H1 (cell line): ENCODE measurements at regions not wholly inside any gene's neighbourhood (a gene's known extent, or its start where the extent isn't known, plus 50 kb on each side); places are given as distances from the start of the nearest gene placed in this dataset.

Source experiments
- CTCF ChIA-PET: fragments of 300-600 bp; sonication (Branson Sonifier 250); formaldehyde crosslinking; loops from one replicate; lab custom pipeline; 2021; ENCODE audit not compliant: partially characterized antibody; lab: Charles Lee
- POLR2A ChIA-PET: fragments of 300-600 bp; sonication (Branson Sonifier 250); formaldehyde crosslinking; loops from one replicate; lab custom pipeline; 2021; ENCODE audit warnings: inconsistent platforms; ENCODE audit not compliant: partially characterized antibody; lab: Charles Lee
- DNase-seq, 2 experiments: peaks; one replicate each; pipeline versions ENCODE4 v3.0.0 to v3.0.0-alpha.2; 2010 to 2022; ENCODE audit warnings: low spot score in 2 of 2, low read depth in 1 of 2, mixed read lengths in 1 of 2
- FAIRE-seq: peaks from 2 replicates; lab custom pipeline; 2011; peaks lifted over from hg19 to GRCh38; lab: Jason Lieb, UNC
- H2AFZ ChIP-seq: 2 replicates; pipeline ENCODE4 v1.8.1; 2012; ENCODE audit warnings: low read length, inconsistent platforms
- H2AK5ac ChIP-seq: 2 replicates; pipeline ENCODE4 v1.6.1; 2013; ENCODE audit warnings: low read depth, low read length
- H2BK120ac ChIP-seq: replicated peaks from 2 replicates; pipeline ENCODE3; 2013; ENCODE audit warnings: low read depth, low read length, inconsistent platforms
- H2BK12ac ChIP-seq: 2 replicates; pipeline ENCODE4 v1.6.1; 2013; ENCODE audit warnings: low read depth, low read length
- H2BK15ac ChIP-seq: 2 replicates; pipeline ENCODE4 v1.6.1; 2013; ENCODE audit warnings: low read length
- H2BK20ac ChIP-seq: 2 replicates; pipeline ENCODE4 v1.6.1; 2013; ENCODE audit warnings: low read length
- H2BK5ac ChIP-seq: 2 replicates; pipeline ENCODE4 v1.6.1; 2013; ENCODE audit warnings: low read depth, low read length
- H3K14ac ChIP-seq: 2 replicates; pipeline ENCODE4 v1.6.1; 2013; ENCODE audit warnings: inconsistent platforms; ENCODE audit not compliant: insufficient read length
- H3K18ac ChIP-seq: 2 replicates; pipeline ENCODE4 v1.6.1; 2013; ENCODE audit warnings: low read length; ENCODE audit errors: extremely low read depth
- H3K23ac ChIP-seq: 2 replicates; pipeline ENCODE4 v1.6.1; 2013; ENCODE audit warnings: inconsistent platforms; ENCODE audit not compliant: insufficient read length
- H3K23me2 ChIP-seq: 2 replicates; pipeline ENCODE4 v1.6.1; 2013; ENCODE audit warnings: low read depth, low read length
- H3K27ac ChIP-seq: 2 replicates; pipeline ENCODE4 v1.6.1; 2011; ENCODE audit warnings: low read depth, low read length, inconsistent platforms
- H3K27me3 ChIP-seq, 4 experiments: replicated peaks in 1 of 4; 1 replicate in 1 of 4; 2 replicates in 3 of 4; pipeline versions ENCODE4 v1.6.1 to v1.8.1; 2011 to 2013; ENCODE audit warnings: low read length in 3 of 4, mild to moderate bottlenecking in 3 of 4, inconsistent platforms in 2 of 4, mixed read lengths in 2 of 4, moderate library complexity in 1 of 4; ENCODE audit not compliant: control insufficient read depth in 3 of 4, insufficient read depth in 3 of 4; ENCODE audit errors: extremely low read depth in 1 of 4
- H3K36me3 ChIP-seq, 4 experiments: 2 replicates each; pipeline versions ENCODE4 v1.6.1 to v1.8.1; 2011 to 2013; ENCODE audit warnings: mild to moderate bottlenecking in 4 of 4, low read length in 3 of 4, moderate library complexity in 2 of 4, control low read depth in 1 of 4, inconsistent platforms in 1 of 4; ENCODE audit not compliant: insufficient read depth in 4 of 4, control insufficient read depth in 2 of 4
- H3K4ac ChIP-seq: replicated peaks from 2 replicates; pipeline ENCODE3; 2013; ENCODE audit warnings: low read length, low read depth, mixed read lengths, inconsistent platforms; ENCODE audit not compliant: insufficient read length
- H3K4me1 ChIP-seq, 4 experiments: replicated peaks in 1 of 4; 1 replicate in 1 of 4; 2 replicates in 3 of 4; pipeline versions ENCODE4 v1.6.1 to v1.8.1; 2011 to 2013; ENCODE audit warnings: low read length in 3 of 4, inconsistent platforms in 2 of 4, mixed read lengths in 1 of 4; ENCODE audit not compliant: insufficient read depth in 4 of 4, control insufficient read depth in 3 of 4
- H3K4me2 ChIP-seq, 2 experiments: 2 replicates each; pipeline versions ENCODE4 v1.6.1 to v1.8.1; 2011 to 2013; ENCODE audit warnings: low read depth in 2 of 2, low read length in 2 of 2, control low read depth in 1 of 2, inconsistent platforms in 1 of 2, mild to moderate bottlenecking in 1 of 2; ENCODE audit not compliant: insufficient read depth in 1 of 2
- H3K4me3 ChIP-seq, 4 experiments: fragments of 200-600, 300-600 bp in 1 of 4; sonication (generic), shearing (Covaris generic), sonication (Bioruptor Twin) in 1 of 4; 2 replicates each; pipeline versions ENCODE4 v1.5.1 to v1.8.1; 2011 to 2016; ENCODE audit warnings: low read length in 4 of 4, low read depth in 3 of 4, control low read depth in 2 of 4, inconsistent platforms in 2 of 4, mild to moderate bottlenecking in 2 of 4, mixed read lengths in 1 of 4, moderate library complexity in 1 of 4; ENCODE audit not compliant: insufficient read depth in 2 of 4; ENCODE audit errors: extremely low read depth in 1 of 4
- H3K56ac ChIP-seq: replicated peaks from 2 replicates; pipeline ENCODE3; 2013; ENCODE audit warnings: low read depth, mild to moderate bottlenecking, mixed read lengths, low read length, inconsistent platforms; ENCODE audit not compliant: insufficient read length
- H3K79me1 ChIP-seq: 2 replicates; pipeline ENCODE4 v1.6.1; 2013; ENCODE audit warnings: low read depth, low read length, control low read depth
- H3K79me2 ChIP-seq, 2 experiments: 2 replicates each; pipeline versions ENCODE4 v1.6.1 to v1.8.1; 2012 to 2013; ENCODE audit warnings: low read length in 2 of 2, mild to moderate bottlenecking in 2 of 2, inconsistent platforms in 1 of 2; ENCODE audit not compliant: insufficient read depth in 2 of 2, control insufficient read depth in 1 of 2
- H3K9ac ChIP-seq, 4 experiments: replicated peaks in 1 of 4; 1 replicate in 1 of 4; 2 replicates in 3 of 4; pipeline versions ENCODE4 v1.6.1 to v1.8.1; 2011 to 2013; ENCODE audit warnings: low read depth in 3 of 4, low read length in 3 of 4, control low read depth in 2 of 4, mild to moderate bottlenecking in 2 of 4, moderate library complexity in 2 of 4, inconsistent platforms in 1 of 4; ENCODE audit errors: extremely low read depth in 1 of 4
- H3K9me3 ChIP-seq, 2 experiments: 2 replicates each; pipeline versions ENCODE4 v1.6.1 to v1.8.1; 2012 to 2013; ENCODE audit warnings: mild to moderate bottlenecking in 2 of 2, moderate library complexity in 2 of 2, control low read depth in 1 of 2, inconsistent platforms in 1 of 2, low read depth in 1 of 2, low read length in 1 of 2, mixed read lengths in 1 of 2; ENCODE audit not compliant: insufficient read depth in 2 of 2
- H4K20me1 ChIP-seq, 2 experiments: replicated peaks in 1 of 2; 2 replicates each; pipeline versions ENCODE3 to v1.8.1; 2011 to 2013; ENCODE audit warnings: inconsistent platforms in 2 of 2, low read length in 2 of 2, mild to moderate bottlenecking in 1 of 2; ENCODE audit not compliant: insufficient read depth in 2 of 2, control insufficient read depth in 1 of 2
- H4K5ac ChIP-seq: 2 replicates; pipeline ENCODE4 v1.6.1; 2013; ENCODE audit warnings: low read length, low read depth, mixed read lengths, inconsistent platforms; ENCODE audit not compliant: insufficient read length
- H4K8ac ChIP-seq: 2 replicates; pipeline ENCODE4 v1.8.0; 2013; ENCODE audit warnings: mild to moderate bottlenecking, moderate library complexity, low read length, inconsistent platforms; ENCODE audit not compliant: insufficient read depth; ENCODE audit errors: extremely low read depth
- H4K91ac ChIP-seq: replicated peaks from 2 replicates; pipeline ENCODE3; 2013; ENCODE audit warnings: low read length, mixed read lengths, inconsistent platforms; ENCODE audit not compliant: insufficient read length
- CTBP2 ChIP-seq: IDR thresholded peaks from 2 replicates; pipeline ENCODE4 v1.7.0; 2011; ENCODE audit warnings: borderline replicate concordance, mild to moderate bottlenecking, moderate library complexity, mixed read lengths, low read length; ENCODE audit not compliant: insufficient read depth, insufficient read length
- EP300 ChIP-seq, 2 experiments: IDR thresholded peaks; 1 replicate in 1 of 2; 2 replicates in 1 of 2; pipeline ENCODE4 v1.6.1; 2011 to 2012; ENCODE audit warnings: low read depth in 2 of 2, low read length in 2 of 2, mild to moderate bottlenecking in 2 of 2, borderline replicate concordance in 1 of 2, inconsistent platforms in 1 of 2, moderate library complexity in 1 of 2
- KDM1A ChIP-seq: fragments of 200-600, 300-600 bp; sonication (generic); IDR thresholded peaks from 2 replicates; pipeline ENCODE4 v1.7.1; 2016; ENCODE audit warnings: mild to moderate bottlenecking, low read length, borderline replicate concordance
- MAFK ChIP-seq: IDR thresholded peaks from 2 replicates; pipeline ENCODE4 v1.6.1; 2012; ENCODE audit warnings: low read depth, mild to moderate bottlenecking, improper control_type of control experiment, low read length
- NRF1 ChIP-seq: IDR thresholded peaks from 2 replicates; pipeline ENCODE4 v1.6.1; 2011; ENCODE audit warnings: mild to moderate bottlenecking, low read depth, low read length, improper control_type of control experiment
- POLR2AphosphoS5 ChIP-seq: IDR thresholded peaks from 2 replicates; pipeline ENCODE4 v1.6.1; 2011; ENCODE audit warnings: low read depth, low read length
- RAD21 ChIP-seq, 2 experiments: IDR thresholded peaks in 1 of 2; conservative IDR thresholded peaks in 1 of 2; 2 replicates each; pipeline ENCODE4 v1.6.1; 2011; ENCODE audit warnings: low read depth in 2 of 2, low read length in 2 of 2, improper control_type of control experiment in 1 of 2, inconsistent platforms in 1 of 2, mild to moderate bottlenecking in 1 of 2, moderate library complexity in 1 of 2
- SIN3A ChIP-seq, 2 experiments: IDR thresholded peaks in 1 of 2; conservative IDR thresholded peaks in 1 of 2; 2 replicates each; pipeline ENCODE4 v1.6.1; 2011 to 2012; ENCODE audit warnings: low read length in 2 of 2, improper control_type of control experiment in 1 of 2, low read depth in 1 of 2, mild to moderate bottlenecking in 1 of 2
- SP1 ChIP-seq: IDR thresholded peaks from 2 replicates; pipeline ENCODE4 v1.6.1; 2011; ENCODE audit warnings: low read depth, low read length
- SP2 ChIP-seq: IDR thresholded peaks from 2 replicates; pipeline ENCODE4 v1.6.1; 2012; ENCODE audit warnings: mild to moderate bottlenecking, low read length, inconsistent platforms
- TBP ChIP-seq: IDR thresholded peaks from 2 replicates; pipeline ENCODE4 v1.6.1; 2011; ENCODE audit warnings: low read depth, low read length, improper control_type of control experiment
- YY1 ChIP-seq: IDR thresholded peaks from 2 replicates; pipeline ENCODE4 v1.6.1; 2011; ENCODE audit warnings: low read depth, mild to moderate bottlenecking, low read length
- WGBS, 2 experiments: shearing (Covaris generic) in 1 of 2; methylation state at CpG; one replicate each; pipeline versions ENCODE4 v1.1.6 to v1.1.7; 2013 to 2015; ENCODE audit warnings: low lambda C conversion rate in 2 of 2, mixed read lengths in 2 of 2, inconsistent platforms in 1 of 2, low coverage in 1 of 2, missing lambda C conversion rate in 1 of 2; ENCODE audit not compliant: insufficient replicate concordance in 2 of 2, insufficient coverage in 1 of 2, insufficient read length in 1 of 2; ENCODE audit errors: extremely low coverage in 1 of 2, missing lambda C conversion rate in 1 of 2; 5-methylcytosine and 5-hydroxymethylcytosine counted together

DNA sequence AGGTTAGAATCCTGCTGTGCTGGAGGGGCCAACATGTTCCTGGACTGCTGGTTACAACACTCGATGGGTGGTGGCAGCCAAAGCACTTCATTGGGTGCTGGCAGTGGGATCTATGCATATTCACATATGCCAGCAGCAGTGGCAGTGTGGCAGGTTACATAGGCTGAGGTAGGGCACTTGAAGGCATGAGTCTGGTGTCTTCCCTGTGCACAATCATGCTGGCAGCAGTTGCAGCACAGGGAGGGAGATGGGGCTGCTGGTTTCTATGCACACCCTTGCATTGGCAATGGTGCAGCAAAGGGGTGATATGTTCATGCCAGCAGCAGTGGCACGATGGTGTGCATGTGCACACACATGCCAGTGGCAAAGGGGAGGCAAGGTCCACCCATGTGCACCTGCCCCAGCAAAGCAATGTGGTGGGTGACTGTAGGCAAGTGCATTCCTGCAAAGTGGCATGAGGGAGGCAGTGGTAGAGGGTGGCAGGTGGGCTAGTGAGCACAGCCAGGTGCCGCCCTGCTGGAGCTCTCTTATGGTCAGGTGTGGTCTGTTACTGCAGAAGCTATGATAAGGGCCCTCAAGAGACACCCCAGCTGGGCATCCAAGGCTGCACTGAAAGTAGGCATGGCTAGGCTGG, 356.2 kb upstream of the STEAP1 start:
- no peaks in the 10 kb centered on the region for H3K9me3 ChIP-seq
- H3K27ac ChIP-seq: no peak overlapping the region
- no peaks in the 10 kb centered on the region for H3K36me3 ChIP-seq
- no peak overlapping the region for H3K4ac ChIP-seq
- no peak overlapping the region for H3K4me3 ChIP-seq
- no peak overlapping the region for H3K23ac ChIP-seq
- no peak overlapping the region for H3K4me2 ChIP-seq
- H4K5ac ChIP-seq: no peak overlapping the region
- no peaks in the 10 kb centered on the region for H4K20me1 ChIP-seq
- POLR2A ChIA-PET: no interaction called here
- TF ChIP-seq KDM1A: no peak
- TF ChIP-seq SIN3A (conservative IDR thresholded peaks at IDR 0.05 in 1 of 2, IDR thresholded peaks at IDR 0.05 in 1 of 2; ENCODE audit: low read depth in 1 of 2, low read length in 2 of 2): no peak
- TF ChIP-seq YY1: no peak
- no peak for TF ChIP-seq MAFK
- TF ChIP-seq SP1: no peak
- no peak for TF ChIP-seq TBP
- TF ChIP-seq EP300 (IDR thresholded peaks at IDR 0.05; ENCODE audit: borderline replicate concordance in 1 of 2, low read depth in 2 of 2, low read length in 2 of 2): no peak
- TF ChIP-seq SP2: no peak
- no peak for TF ChIP-seq POLR2AphosphoS5
- TF ChIP-seq CTBP2: no peak
- no peak for TF ChIP-seq RAD21 (IDR thresholded peaks at IDR 0.05 in 1 of 2, conservative IDR thresholded peaks at IDR 0.05 in 1 of 2; ENCODE audit: low read depth in 2 of 2, low read length in 2 of 2)
- TF ChIP-seq NRF1: no peak
- H3K23me2 ChIP-seq: no peaks in the 10 kb centered on the region
- no peak overlapping the region for H4K91ac ChIP-seq
- H2BK15ac ChIP-seq: no peak overlapping the region
- H3K79me1 ChIP-seq: no peaks in the 10 kb centered on the region
- FAIRE-seq (no peak), DNase-seq (no peak)
- 0 out of 7 replicates have a peak, but pooled peaks cover 0 to 2% (median 0%) of the 10 kb centered on the region in 4 experiments for H3K4me1 ChIP-seq
- no peak overlapping the region; the same call in 1 of the 2 replicates for H2BK5ac ChIP-seq
- no peak overlapping the region for H2AFZ ChIP-seq
- WGBS, 2 experiments: 91% methylated on average over 3 of the region's 3 CpGs; no CpG with 5 or more reads in 1 of the 2 experiments
- CTCF ChIA-PET: interaction anchor here (0.6 kb wide), 1 partner anchor 1324 kb away, joined by 4 read pairs; no protein-coding TSS in a partner anchor
- H2BK120ac ChIP-seq: no peak overlapping the region
- H2AK5ac ChIP-seq: no peak overlapping the region
- no peak overlapping the region for H3K56ac ChIP-seq
- no peak overlapping the region for H3K14ac ChIP-seq
- no peak overlapping the region for H2BK20ac ChIP-seq
- no peak overlapping the region; the same call in 1 of the 2 replicates for H4K8ac ChIP-seq
- no peak overlapping the region for H3K9ac ChIP-seq
- H3K79me2 ChIP-seq: no peaks in the 10 kb centered on the region
- H3K27me3 ChIP-seq: no peaks in the 10 kb centered on the region
- H3K18ac ChIP-seq: no peak overlapping the region
- 0 out of 2 replicates have a peak overlapping the region, but pooled peaks have one; percentile 65 for H2BK12ac ChIP-seq
